Endodermal cell (in vitro differentiated cells): ENCODE measurements at regions not wholly inside any gene's neighbourhood (a gene's known extent, or its start where the extent isn't known, plus 50 kb on each side); places are given as distances from the start of the nearest gene placed in this dataset.

ENCODE experiments used
- DNase-seq: peaks from one replicate; pipeline ENCODE4 v3.0.0-alpha.2; 2017
- H3K27ac ChIP-seq: 2 replicates; pipeline ENCODE4 v1.5.1; 2013; ENCODE audit warnings: mild to moderate bottlenecking, low read depth, low read length, moderate library complexity
- H3K27me3 ChIP-seq: 2 replicates; pipeline ENCODE4 v1.6.1; 2013; ENCODE audit warnings: mild to moderate bottlenecking, low read length, moderate library complexity; ENCODE audit not compliant: insufficient read depth, control insufficient read depth, poor library complexity, severe bottlenecking
- H3K36me3 ChIP-seq: 2 replicates; pipeline ENCODE4 v1.7.0; 2013; ENCODE audit warnings: mild to moderate bottlenecking, low read length, moderate library complexity; ENCODE audit not compliant: control insufficient read depth, insufficient read depth
- H3K4me1 ChIP-seq: one replicate; pipeline ENCODE4 v1.7.0; 2013; ENCODE audit warnings: low read length; ENCODE audit not compliant: control insufficient read depth, insufficient read depth
- H3K4me3 ChIP-seq: 2 replicates; pipeline ENCODE4 v1.5.1; 2013; ENCODE audit warnings: mild to moderate bottlenecking, low read length, moderate library complexity
- H3K9ac ChIP-seq: 2 replicates; pipeline ENCODE4 v1.6.1; 2013; ENCODE audit warnings: mild to moderate bottlenecking, low read length, moderate library complexity; ENCODE audit not compliant: poor library complexity, severe bottlenecking; ENCODE audit errors: extremely low read depth
- H3K9me3 ChIP-seq: 2 replicates; pipeline ENCODE4 v1.6.1; 2013; ENCODE audit warnings: mild to moderate bottlenecking, low read length, moderate library complexity; ENCODE audit not compliant: control insufficient read depth
- H3K27ac Mint-ChIP-seq: 2 replicates; pipeline ENCODE4 v1.8.0; 2020; ENCODE audit warnings: mixed read lengths
- H3K27me3 Mint-ChIP-seq: 2 replicates; pipeline ENCODE4 v1.8.0; 2021; ENCODE audit warnings: mild to moderate bottlenecking, mixed read lengths; ENCODE audit not compliant: insufficient read depth
- H3K36me3 Mint-ChIP-seq: 2 replicates; pipeline ENCODE4 v1.8.0; 2020; ENCODE audit warnings: low read depth, mixed read lengths
- H3K4me1 Mint-ChIP-seq: 2 replicates; pipeline ENCODE4 v1.8.0; 2020; ENCODE audit warnings: mixed read lengths
- H3K4me3 Mint-ChIP-seq: 2 replicates; pipeline ENCODE4 v1.8.0; 2020; ENCODE audit warnings: mild to moderate bottlenecking, moderate library complexity, mixed read lengths
- H3K9me3 Mint-ChIP-seq: 2 replicates; pipeline ENCODE4 v1.8.0; 2020; ENCODE audit warnings: mild to moderate bottlenecking, mixed read lengths
- CTCF ChIP-seq: fragments of 200-600 bp; sonication (generic); conservative IDR thresholded peaks from 2 replicates; pipeline ENCODE4 v1.5.0; 2021; ENCODE audit warnings: antibody characterized with exemption, mild to moderate bottlenecking
- WGBS, 2 experiments: methylation state at CpG; one replicate each; pipeline versions ENCODE4 v1.1.5 to v1.1.7; 2013; ENCODE audit warnings: missing lambda C conversion rate in 2 of 2, mixed read lengths in 1 of 2; ENCODE audit not compliant: insufficient coverage in 1 of 2, insufficient read length in 1 of 2; 5-methylcytosine and 5-hydroxymethylcytosine counted together

- H3K27me3 Mint-ChIP-seq: no peaks in the 10 kb centered on the region
- H3K27ac Mint-ChIP-seq: no peak overlapping the region
- H3K36me3 ChIP-seq: no peaks in the 10 kb centered on the region
- no peak overlapping the region for H3K9ac ChIP-seq
- 89 to 93% methylated on average over 4 of the region's 4 CpGs for WGBS, 2 experiments
- no peak for TF ChIP-seq CTCF
- DNase-seq: no peak
- peaks cover 26% of the 10 kb centered on the region for H3K4me1 Mint-ChIP-seq
- no peaks in the 10 kb centered on the region for H3K9me3 ChIP-seq
- H3K27ac ChIP-seq: no peak overlapping the region
- peaks cover 4% of the 10 kb centered on the region for H3K36me3 Mint-ChIP-seq
- no peak overlapping the region for H3K4me3 Mint-ChIP-seq
- peaks cover 4% of the 10 kb centered on the region for H3K4me1 ChIP-seq
- no peaks in the 10 kb centered on the region for H3K27me3 ChIP-seq
- peaks cover under 1% of the 10 kb centered on the region for H3K9me3 Mint-ChIP-seq
- H3K4me3 ChIP-seq: no peak overlapping the region
Measured at GRCh38 chr6:77341058-77341986, 122.0 kb downstream of the HTR1B start.

GRCh38 chr6:77340331-77340730, 123.0 kb downstream of the HTR1B start:
- Histone ChIP-seq H3K4me1 (peaks cover 4% of the 10 kb centered on the region), H3K9ac (no peak overlapping the region), H3K36me3 (no peaks in the 10 kb centered on the region), H3K27ac (no peak overlapping the region), H3K27me3 (no peaks in the 10 kb centered on the region), H3K4me3 (no peak overlapping the region), H3K9me3 (peaks cover 7% of the 10 kb centered on the region)
- Mint-ChIP-seq H3K27me3 (no peaks in the 10 kb centered on the region), H3K27ac (no peak overlapping the region), H3K36me3 (peaks cover 4% of the 10 kb centered on the region), H3K4me3 (no peak overlapping the region), H3K9me3 (peaks cover 9% of the 10 kb centered on the region), H3K4me1 (peaks cover 28% of the 10 kb centered on the region)
- no peak for TF ChIP-seq CTCF
- no peak for DNase-seq
- 75 to 86% methylated on average over 1 to 4 of the region's 4 CpGs for WGBS, 2 experiments

GRCh38 chr6:77339926-77340325, 123.4 kb downstream of the HTR1B start:
- H3K36me3 Mint-ChIP-seq: peaks cover 6% of the 10 kb centered on the region
- Histone ChIP-seq H3K36me3 (no peaks in the 10 kb centered on the region), H3K4me1 (peaks cover 4% of the 10 kb centered on the region), H3K27me3 (no peaks in the 10 kb centered on the region), H3K9ac (no peak overlapping the region), H3K9me3 (peaks cover 8% of the 10 kb centered on the region), H3K27ac (no peak overlapping the region), H3K4me3 (no peak overlapping the region)
- peaks cover 28% of the 10 kb centered on the region for H3K4me1 Mint-ChIP-seq
- no peak overlapping the region for H3K4me3 Mint-ChIP-seq
- peak; percentile 25 for TF ChIP-seq CTCF
- H3K9me3 Mint-ChIP-seq: peaks cover 12% of the 10 kb centered on the region
- H3K27me3 Mint-ChIP-seq: no peaks in the 10 kb centered on the region
- WGBS, 2 experiments: 91 to 100% methylated on average over 1 to 2 of the region's 2 CpGs
- DNase-seq: peak; percentile 53
- peak overlapping the region; percentile 13 for H3K27ac Mint-ChIP-seq
